Peyer's patch (tissue), 4 donors: ENCODE measurements at regions not wholly inside any gene's neighbourhood (a gene's known extent, or its start where the extent isn't known, plus 50 kb on each side); places are given as distances from the start of the nearest gene placed in this dataset.

Experiments
- DNase-seq, 3 donors: peaks; one replicate each; pipeline ENCODE4 v3.0.0-alpha.2; 2017 to 2019
- H3K27ac ChIP-seq, 4 donors: fragments of 200-600 bp; sonication (generic); one replicate each; pipeline ENCODE4 v1.5.1; 2016 to 2019
- H3K27me3 ChIP-seq, 2 donors: fragments of 200-600 bp; sonication (generic); one replicate each; pipeline ENCODE4 v1.5.1; 2019
- H3K36me3 ChIP-seq, 3 donors: fragments of 200-600 bp; sonication (generic); one replicate each; pipeline ENCODE4 v1.5.1; 2016 to 2019
- H3K4me1 ChIP-seq, 4 donors: fragments of 200-600 bp; sonication (generic); one replicate each; pipeline ENCODE4 v1.5.1; 2016 to 2019
- H3K4me3 ChIP-seq, 4 donors: fragments of 200-600 bp; sonication (generic); 1 replicate in 3 of 4; 2 replicates in 1 of 4; pipeline ENCODE4 v1.5.1; 2016 to 2019; ENCODE audit warnings: mild to moderate bottlenecking in 1 of 4
- H3K9me3 ChIP-seq, 4 donors: fragments of 200-600 bp; sonication (generic); one replicate each; pipeline ENCODE4 v1.5.1; 2016 to 2019; ENCODE audit warnings: mild to moderate bottlenecking in 1 of 4
- POLR2A ChIP-seq, 2 donors: fragments of 450-650 bp; IDR thresholded peaks; one replicate each; pipeline ENCODE4 v1.5.1; 2017; ENCODE audit warnings: antibody characterized with exemption in 2 of 2, mild to moderate bottlenecking in 2 of 2, moderate library complexity in 2 of 2
- TF ChIP-seq, protein P1 (sequence below), 6 experiments: fragments of 450-650 bp in 4 of 6; fragments of 200-600 bp in 2 of 6; sonication (generic) in 1 of 6; IDR thresholded peaks; one replicate each; pipeline ENCODE4 v1.5.1; 2017 to 2019; ENCODE audit warnings: antibody characterized with exemption in 6 of 6, mild to moderate bottlenecking in 3 of 6, moderate library complexity in 1 of 6

- H3K9me3 ChIP-seq, result no peaks in the 10 kb centered on the region
- H3K27me3 ChIP-seq, result no peaks in the 10 kb centered on the region
- H3K4me1 ChIP-seq, result peaks cover 0 to 7% (median 0%) of the 10 kb centered on the region in 4 donors
- H3K36me3 ChIP-seq, result no peaks in the 10 kb centered on the region
- no peak for DNase-seq
- no peak overlapping the region for H3K4me3 ChIP-seq
- TF ChIP-seq, protein P1, sequence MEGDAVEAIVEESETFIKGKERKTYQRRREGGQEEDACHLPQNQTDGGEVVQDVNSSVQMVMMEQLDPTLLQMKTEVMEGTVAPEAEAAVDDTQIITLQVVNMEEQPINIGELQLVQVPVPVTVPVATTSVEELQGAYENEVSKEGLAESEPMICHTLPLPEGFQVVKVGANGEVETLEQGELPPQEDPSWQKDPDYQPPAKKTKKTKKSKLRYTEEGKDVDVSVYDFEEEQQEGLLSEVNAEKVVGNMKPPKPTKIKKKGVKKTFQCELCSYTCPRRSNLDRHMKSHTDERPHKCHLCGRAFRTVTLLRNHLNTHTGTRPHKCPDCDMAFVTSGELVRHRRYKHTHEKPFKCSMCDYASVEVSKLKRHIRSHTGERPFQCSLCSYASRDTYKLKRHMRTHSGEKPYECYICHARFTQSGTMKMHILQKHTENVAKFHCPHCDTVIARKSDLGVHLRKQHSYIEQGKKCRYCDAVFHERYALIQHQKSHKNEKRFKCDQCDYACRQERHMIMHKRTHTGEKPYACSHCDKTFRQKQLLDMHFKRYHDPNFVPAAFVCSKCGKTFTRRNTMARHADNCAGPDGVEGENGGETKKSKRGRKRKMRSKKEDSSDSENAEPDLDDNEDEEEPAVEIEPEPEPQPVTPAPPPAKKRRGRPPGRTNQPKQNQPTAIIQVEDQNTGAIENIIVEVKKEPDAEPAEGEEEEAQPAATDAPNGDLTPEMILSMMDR (IDR thresholded peaks at IDR 0.05), result no peak
- no peak for TF ChIP-seq POLR2A (IDR thresholded peaks at IDR 0.05)
- H3K27ac ChIP-seq, result no peak overlapping the region
Measured at GRCh38 chr10:61830846-61831273, 70.6 kb upstream of the ARID5B start.

GRCh38 chr10:61832866-61833481 lies 68.5 kb upstream of the ARID5B start:
- no peak for DNase-seq
- TF ChIP-seq POLR2A (IDR thresholded peaks at IDR 0.05), result no peak
- TF ChIP-seq, protein P1 (IDR thresholded peaks at IDR 0.05), result no peak
- Histone ChIP-seq H3K4me1 (peaks cover 0 to 28% (median 0%) of the 10 kb centered on the region in 4 donors), H3K9me3 (no peaks in the 10 kb centered on the region), H3K27ac (no peak overlapping the region), H3K4me3 (no peak overlapping the region), H3K27me3 (no peaks in the 10 kb centered on the region), H3K36me3 (no peaks in the 10 kb centered on the region)

- Histone ChIP-seq H3K27me3 (no peaks in the 10 kb centered on the region), H3K36me3 (no peaks in the 10 kb centered on the region), H3K27ac (peak overlapping the region in 1 of 4 donors; percentile 47), H3K4me3 (no peak overlapping the region), H3K4me1 (peaks cover 0 to 28% (median 0%) of the 10 kb centered on the region in 4 donors), H3K9me3 (no peaks in the 10 kb centered on the region)
- no peak for TF ChIP-seq POLR2A (IDR thresholded peaks at IDR 0.05)
- TF ChIP-seq, protein P1 (IDR thresholded peaks at IDR 0.05), result no peak
- no peak for DNase-seq
Measured at GRCh38 chr10:61834519-61834918, 67.0 kb upstream of the ARID5B start.

GRCh38 chr10:61835069-61835945 lies 66.2 kb upstream of the ARID5B start:
- Histone ChIP-seq H3K27me3 (no peaks in the 10 kb centered on the region), H3K4me3 (no peak overlapping the region), H3K27ac (peak overlapping the region in 2 of 4 donors; percentile 4 to 47), H3K36me3 (no peaks in the 10 kb centered on the region), H3K4me1 (peaks cover 0 to 28% (median 0%) of the 10 kb centered on the region in 4 donors), H3K9me3 (no peaks in the 10 kb centered on the region)
- DNase-seq, result no peak
- no peak for TF ChIP-seq POLR2A (IDR thresholded peaks at IDR 0.05)
- TF ChIP-seq, protein P1 (IDR thresholded peaks at IDR 0.05), result peak in 5 of 6 experiments; percentile 32 to 65 (median 57)

GRCh38 chr10:61835946-61836887 lies 65.3 kb upstream of the ARID5B start:
- no peaks in the 10 kb centered on the region for H3K27me3 ChIP-seq
- peaks cover 0 to 28% (median 0%) of the 10 kb centered on the region in 4 donors for H3K4me1 ChIP-seq
- TF ChIP-seq, protein P1 (IDR thresholded peaks at IDR 0.05), result no peak
- no peaks in the 10 kb centered on the region for H3K9me3 ChIP-seq
- no peaks in the 10 kb centered on the region for H3K36me3 ChIP-seq
- H3K27ac ChIP-seq, result peak overlapping the region in 1 of 4 donors; percentile 47
- H3K4me3 ChIP-seq, result no peak overlapping the region
- no peak for DNase-seq
